Neuronal stem cell (in vitro differentiated cells): ENCODE measurements at regions not wholly inside any gene's neighbourhood (a gene's known extent, or its start where the extent isn't known, plus 50 kb on each side); places are given as distances from the start of the nearest gene placed in this dataset.

ENCODE experiments used
- DNase-seq: peaks from one replicate; pipeline ENCODE4 v3.0.0-alpha.2; 2013; ENCODE audit warnings: low spot score
- H2AFZ ChIP-seq: one replicate; pipeline ENCODE4 v1.6.1; 2013; ENCODE audit warnings: mild to moderate bottlenecking, low read length, inconsistent platforms
- H2AK5ac ChIP-seq: 2 replicates; pipeline ENCODE4 v1.6.1; 2013; ENCODE audit warnings: low read depth, mild to moderate bottlenecking, inconsistent platforms, low read length, moderate library complexity, mixed read lengths
- H2BK120ac ChIP-seq: 2 replicates; pipeline ENCODE4 v1.6.1; 2013; ENCODE audit warnings: low read depth, mild to moderate bottlenecking, inconsistent platforms, low read length, moderate library complexity, mixed read lengths
- H2BK12ac ChIP-seq: one replicate; pipeline ENCODE4 v1.6.1; 2013; ENCODE audit warnings: low read length, inconsistent platforms
- H2BK15ac ChIP-seq: 2 replicates; pipeline ENCODE4 v1.6.1; 2013; ENCODE audit warnings: mild to moderate bottlenecking, low read length, inconsistent platforms, mixed read lengths
- H2BK5ac ChIP-seq: one replicate; pipeline ENCODE4 v1.6.1; 2013; ENCODE audit warnings: inconsistent platforms, mild to moderate bottlenecking, low read length, moderate library complexity
- H3K14ac ChIP-seq: one replicate; pipeline ENCODE4 v1.6.1; 2013; ENCODE audit warnings: low read length, inconsistent platforms
- H3K18ac ChIP-seq: 2 replicates; pipeline ENCODE4 v1.6.1; 2013; ENCODE audit warnings: low read length, inconsistent platforms
- H3K23ac ChIP-seq: 2 replicates; pipeline ENCODE4 v1.6.1; 2013; ENCODE audit warnings: low read depth, mild to moderate bottlenecking, mixed read lengths, low read length, inconsistent platforms; ENCODE audit not compliant: poor library complexity
- H3K27ac ChIP-seq: replicated peaks from 3 replicates; pipeline ENCODE4 v1.5.1; 2013; ENCODE audit warnings: low read length, inconsistent platforms
- H3K27me3 ChIP-seq, 3 experiments: 2 replicates each; pipeline ENCODE4 v1.6.1; 2013; ENCODE audit warnings: low read length in 3 of 3, mild to moderate bottlenecking in 2 of 3, inconsistent platforms in 1 of 3, low read depth in 1 of 3, mixed read lengths in 1 of 3, moderate library complexity in 1 of 3; ENCODE audit not compliant: control insufficient read depth in 3 of 3, insufficient read depth in 3 of 3
- H3K36me3 ChIP-seq, 2 donors: replicated peaks in 1 of 2; 2 replicates each; pipeline ENCODE4 v1.6.1; 2013; ENCODE audit warnings: low read length in 2 of 2; ENCODE audit not compliant: control insufficient read depth in 2 of 2, insufficient read depth in 2 of 2
- H3K4ac ChIP-seq: 2 replicates; pipeline ENCODE4 v1.6.1; 2013; ENCODE audit warnings: inconsistent platforms, mild to moderate bottlenecking, low read length, moderate library complexity
- H3K4me1 ChIP-seq, 2 donors: 1 replicate in 1 of 2; 2 replicates in 1 of 2; pipeline ENCODE4 v1.6.1; 2013; ENCODE audit warnings: low read length in 2 of 2, low read depth in 1 of 2; ENCODE audit not compliant: control insufficient read depth in 2 of 2, insufficient read depth in 1 of 2
- H3K4me2 ChIP-seq: one replicate; pipeline ENCODE4 v1.6.1; 2013; ENCODE audit warnings: mild to moderate bottlenecking, low read length, inconsistent platforms; ENCODE audit not compliant: insufficient read depth, poor library complexity, severe bottlenecking
- H3K4me3 ChIP-seq, 2 donors: 2 replicates each; pipeline ENCODE4 v1.5.1; 2013; ENCODE audit warnings: low read length in 2 of 2, mild to moderate bottlenecking in 2 of 2, inconsistent platforms in 1 of 2, moderate library complexity in 1 of 2
- H3K79me1 ChIP-seq: one replicate; pipeline ENCODE4 v1.6.1; 2013; ENCODE audit warnings: low read depth, mild to moderate bottlenecking, inconsistent platforms, low read length, moderate library complexity
- H3K9ac ChIP-seq: one replicate; pipeline ENCODE4 v1.6.1; 2013; ENCODE audit warnings: mild to moderate bottlenecking, low read depth, low read length, inconsistent platforms; ENCODE audit not compliant: poor library complexity
- H3K9me3 ChIP-seq, 2 donors: replicated peaks in 1 of 2; 2 replicates each; pipeline versions ENCODE3 to v1.6.1; 2013; ENCODE audit warnings: low read length in 2 of 2, mild to moderate bottlenecking in 2 of 2, inconsistent platforms in 1 of 2, low read depth in 1 of 2, mixed read lengths in 1 of 2, moderate library complexity in 1 of 2; ENCODE audit not compliant: control insufficient read depth in 2 of 2, insufficient read depth in 1 of 2
- H4K8ac ChIP-seq: one replicate; pipeline ENCODE4 v1.6.1; 2013; ENCODE audit warnings: low read depth, mild to moderate bottlenecking, inconsistent platforms, low read length, moderate library complexity
- H4K91ac ChIP-seq: one replicate; pipeline ENCODE4 v1.6.1; 2013; ENCODE audit warnings: low read length, low read depth, mild to moderate bottlenecking, inconsistent platforms; ENCODE audit not compliant: poor library complexity
- WGBS, 2 donors: extraction: QIAGEN DNeasy Blood & Tissue Kit; methylation state at CpG; one replicate each; pipeline ENCODE4 v1.1.7; 2013; ENCODE audit warnings: missing lambda C conversion rate in 2 of 2, mixed read lengths in 1 of 2; ENCODE audit not compliant: insufficient read length in 2 of 2, insufficient replicate concordance in 1 of 2; ENCODE audit errors: extremely low coverage in 2 of 2; 5-methylcytosine and 5-hydroxymethylcytosine counted together

GRCh38 chr7:130908345-130909160 is 174.5 kb upstream of the KLF14 start:
- no peak overlapping the region for H3K9ac ChIP-seq
- no peak overlapping the region for H3K14ac ChIP-seq
- H2BK12ac ChIP-seq = no peak overlapping the region
- no peaks in the 10 kb centered on the region for H3K79me1 ChIP-seq
- no peak overlapping the region for H2BK120ac ChIP-seq
- H3K23ac ChIP-seq = no peak overlapping the region
- no peak overlapping the region for H3K18ac ChIP-seq
- H2AK5ac ChIP-seq = no peak overlapping the region
- no peak overlapping the region for H3K4me3 ChIP-seq
- no CpG with 5 or more reads among the region's 11 CpGs for WGBS, 2 donors
- no peak overlapping the region for H2AFZ ChIP-seq
- H2BK5ac ChIP-seq = no peak overlapping the region
- H3K4me1 ChIP-seq = peaks cover 15 to 20% of the 10 kb centered on the region in 2 donors
- H3K4me2 ChIP-seq = no peak overlapping the region
- H2BK15ac ChIP-seq = no peak overlapping the region
- no peaks in the 10 kb centered on the region for H3K36me3 ChIP-seq
- H4K91ac ChIP-seq = no peak overlapping the region
- no peak for DNase-seq
- no peak overlapping the region for H4K8ac ChIP-seq
- no peak overlapping the region for H3K27ac ChIP-seq
- H3K27me3 ChIP-seq = no peaks in the 10 kb centered on the region
- no peak overlapping the region for H3K4ac ChIP-seq
- H3K9me3 ChIP-seq = no peaks in the 10 kb centered on the region

- Histone ChIP-seq H3K4me1 (peaks cover 14 to 22% of the 10 kb centered on the region in 2 donors), H2AK5ac (peak overlapping the region; percentile 19), H4K91ac (no peak overlapping the region), H2BK120ac (no peak overlapping the region), H3K4ac (no peak overlapping the region), H3K27ac (no peak overlapping the region), H3K9me3 (no peaks in the 10 kb centered on the region), H2BK5ac (no peak overlapping the region), H4K8ac (no peak overlapping the region), H2BK12ac (no peak overlapping the region), H3K4me2 (no peak overlapping the region), H3K79me1 (no peaks in the 10 kb centered on the region), H3K4me3 (no peak overlapping the region), H3K36me3 (no peaks in the 10 kb centered on the region), H3K23ac (peak overlapping the region; percentile 6), H3K14ac (no peak overlapping the region), H3K9ac (no peak overlapping the region), H2AFZ (no peak overlapping the region), H2BK15ac (no peak overlapping the region), H3K18ac (peak overlapping the region; percentile 5), H3K27me3 (no peaks in the 10 kb centered on the region)
- no CpG with 5 or more reads among the region's 14 CpGs for WGBS, 2 donors
- DNase-seq = no peak
Measured at GRCh38 chr7:130909161-130909836, 175.3 kb upstream of the KLF14 start.

DNA sequence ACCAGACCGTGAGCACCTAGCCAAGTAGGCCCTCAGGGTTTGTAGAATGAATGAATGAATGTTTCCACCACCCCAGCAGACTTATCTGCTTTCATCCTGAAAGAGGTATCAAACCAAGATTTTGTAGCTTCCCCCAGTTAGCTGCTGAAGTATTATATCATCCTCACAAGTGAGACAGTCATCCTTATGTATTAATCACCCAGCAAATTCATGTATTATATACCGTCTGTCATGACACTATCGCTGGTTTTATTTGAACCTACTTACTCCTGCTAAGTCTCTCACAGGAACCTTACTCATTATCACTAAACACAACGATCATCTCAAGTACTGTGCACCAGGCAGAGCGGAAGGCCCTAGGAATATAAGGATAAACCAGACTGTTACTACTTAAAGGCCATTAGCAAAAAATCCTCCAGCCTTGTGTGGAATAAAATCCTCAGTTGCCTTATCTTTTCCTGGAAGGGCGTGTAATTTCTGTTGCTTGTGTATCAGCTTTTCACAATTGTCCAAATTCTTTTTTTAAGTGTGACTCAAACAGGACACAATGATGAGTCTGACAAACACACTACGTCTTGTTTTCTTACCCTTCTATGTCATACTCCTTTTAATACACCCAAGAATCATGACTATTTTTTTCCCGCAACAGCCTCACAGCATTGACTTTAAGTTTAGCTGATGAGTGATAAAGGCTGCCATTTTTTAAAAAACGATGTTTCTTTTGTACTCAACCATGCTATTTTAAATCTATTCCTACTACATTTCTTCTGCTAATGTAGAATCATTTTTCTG is 176.1 kb upstream of the KLF14 start:
- no peak overlapping the region for H2AK5ac ChIP-seq
- WGBS, 2 donors = no CpG with 5 or more reads among the region's 9 CpGs

More for the DNA sequence above, 176.1 kb upstream of the KLF14 start:
- Histone ChIP-seq H4K8ac (no peak overlapping the region), H3K9ac (no peak overlapping the region), H3K23ac (no peak overlapping the region), H2AFZ (no peak overlapping the region), H3K36me3 (no peaks in the 10 kb centered on the region), H3K27ac (no peak overlapping the region), H3K79me1 (no peaks in the 10 kb centered on the region), H3K9me3 (no peaks in the 10 kb centered on the region), H2BK12ac (no peak overlapping the region), H2BK5ac (no peak overlapping the region), H3K4me2 (no peak overlapping the region), H3K27me3 (no peaks in the 10 kb centered on the region), H3K4me1 (peaks cover 14 to 23% of the 10 kb centered on the region in 2 donors), H3K4me3 (no peak overlapping the region), H3K18ac (no peak overlapping the region), H2BK120ac (no peak overlapping the region), H2BK15ac (no peak overlapping the region), H4K91ac (no peak overlapping the region), H3K4ac (no peak overlapping the region), H3K14ac (no peak overlapping the region)
- no peak for DNase-seq
